H9 (cell line): ENCODE measurements at regions not wholly inside any gene's neighbourhood (a gene's known extent, or its start where the extent isn't known, plus 50 kb on each side); places are given as distances from the start of the nearest gene placed in this dataset.

ENCODE experiments used
- DNase-seq: peaks from one replicate; pipeline ENCODE4 v3.0.0-alpha.2; 2017
- H2AFZ ChIP-seq: one replicate; pipeline ENCODE4 v1.6.1; 2013; ENCODE audit warnings: mild to moderate bottlenecking, low read length, control low read depth, moderate library complexity
- H2AK5ac ChIP-seq: 2 replicates; pipeline ENCODE4 v1.6.1; 2013; ENCODE audit warnings: low read length, control low read depth, mixed read lengths; ENCODE audit not compliant: insufficient read length
- H2BK120ac ChIP-seq: one replicate; pipeline ENCODE4 v1.6.1; 2013; ENCODE audit warnings: low read depth, mild to moderate bottlenecking, low read length, control low read depth, inconsistent platforms; ENCODE audit not compliant: poor library complexity, severe bottlenecking
- H2BK12ac ChIP-seq: 2 replicates; pipeline ENCODE4 v1.6.1; 2013; ENCODE audit warnings: low read length, control low read depth, mixed read lengths, low read depth; ENCODE audit not compliant: insufficient read length
- H2BK15ac ChIP-seq: 2 replicates; pipeline ENCODE4 v1.6.1; 2013; ENCODE audit warnings: low read depth, low read length, control low read depth
- H2BK20ac ChIP-seq: one replicate; pipeline ENCODE4 v1.6.1; 2013; ENCODE audit warnings: low read depth, mild to moderate bottlenecking, low read length, control low read depth, inconsistent platforms; ENCODE audit not compliant: poor library complexity, severe bottlenecking
- H2BK5ac ChIP-seq: 2 replicates; pipeline ENCODE4 v1.6.1; 2013; ENCODE audit warnings: low read length, control low read depth, mixed read lengths; ENCODE audit not compliant: insufficient read length
- H3K14ac ChIP-seq: 2 replicates; pipeline ENCODE4 v1.6.1; 2013; ENCODE audit warnings: low read length, control low read depth; ENCODE audit not compliant: insufficient read depth
- H3K18ac ChIP-seq: 2 replicates; pipeline ENCODE4 v1.6.1; 2013; ENCODE audit warnings: low read depth, mild to moderate bottlenecking, mixed read lengths, low read length, control low read depth; ENCODE audit not compliant: insufficient read length
- H3K23ac ChIP-seq: 2 replicates; pipeline ENCODE4 v1.6.1; 2013; ENCODE audit warnings: low read length, control low read depth, mixed read lengths, low read depth; ENCODE audit not compliant: insufficient read length
- H3K23me2 ChIP-seq: 2 replicates; pipeline ENCODE4 v1.6.1; 2013; ENCODE audit warnings: low read depth, mild to moderate bottlenecking, mixed read lengths, low read length, control low read depth; ENCODE audit not compliant: insufficient read length, poor library complexity, severe bottlenecking
- H3K27ac ChIP-seq: 2 replicates; pipeline ENCODE4 v1.5.1; 2013; ENCODE audit warnings: low read length, control low read depth, mixed read lengths, low read depth; ENCODE audit not compliant: insufficient read length
- H3K27me3 ChIP-seq: 2 replicates; pipeline ENCODE4 v1.6.1; 2013; ENCODE audit warnings: low read length, control low read depth, inconsistent platforms; ENCODE audit not compliant: insufficient read depth
- H3K4ac ChIP-seq: 2 replicates; pipeline ENCODE4 v1.6.1; 2013; ENCODE audit warnings: low read depth, mild to moderate bottlenecking, control low read depth, inconsistent platforms, low read length, moderate library complexity
- H3K4me1 ChIP-seq: 2 replicates; pipeline ENCODE4 v1.6.1; 2013; ENCODE audit warnings: low read length, control low read depth, inconsistent platforms; ENCODE audit not compliant: insufficient read depth
- H3K4me2 ChIP-seq: 2 replicates; pipeline ENCODE4 v1.6.1; 2013; ENCODE audit warnings: low read length, control low read depth, mixed read lengths; ENCODE audit not compliant: insufficient read length, insufficient read depth
- H3K56ac ChIP-seq: 2 replicates; pipeline ENCODE4 v1.6.1; 2013; ENCODE audit warnings: low read depth, mild to moderate bottlenecking, mixed read lengths, low read length, control low read depth; ENCODE audit not compliant: insufficient read length
- H3K79me1 ChIP-seq: 2 replicates; pipeline ENCODE4 v1.6.1; 2013; ENCODE audit warnings: low read depth, mild to moderate bottlenecking, moderate library complexity, low read length, control low read depth, inconsistent platforms; ENCODE audit not compliant: insufficient read depth, poor library complexity, severe bottlenecking
- H3K79me2 ChIP-seq: 2 replicates; pipeline ENCODE4 v1.6.1; 2013; ENCODE audit warnings: low read length, control low read depth, inconsistent platforms; ENCODE audit not compliant: insufficient read depth
- H3K9ac ChIP-seq: 2 replicates; pipeline ENCODE4 v1.6.1; 2013; ENCODE audit warnings: low read length, control low read depth, mixed read lengths; ENCODE audit not compliant: insufficient read length; ENCODE audit errors: extremely low read depth
- H3K9me3 ChIP-seq: one replicate; pipeline ENCODE4 v1.6.1; 2013; ENCODE audit warnings: low read depth, low read length, inconsistent platforms; ENCODE audit not compliant: control insufficient read depth
- H3T11ph ChIP-seq: one replicate; pipeline ENCODE4 v1.6.1; 2013; ENCODE audit warnings: mild to moderate bottlenecking, low read length, control low read depth, inconsistent platforms
- H4K20me1 ChIP-seq: one replicate; pipeline ENCODE4 v1.6.1; 2013; ENCODE audit not compliant: control insufficient read depth, insufficient read length, insufficient read depth
- H4K5ac ChIP-seq: 2 replicates; pipeline ENCODE4 v1.6.1; 2013; ENCODE audit warnings: low read depth, mild to moderate bottlenecking, mixed read lengths, low read length, control low read depth; ENCODE audit not compliant: insufficient read length
- H4K8ac ChIP-seq: replicated peaks from 2 replicates; pipeline ENCODE4 v1.6.1; 2013; ENCODE audit warnings: low read length, control low read depth, mixed read lengths, low read depth; ENCODE audit not compliant: insufficient read length
- H4K91ac ChIP-seq: 2 replicates; pipeline ENCODE4 v1.6.1; 2013; ENCODE audit warnings: low read depth, mild to moderate bottlenecking, moderate library complexity, mixed read lengths, low read length, control low read depth; ENCODE audit not compliant: insufficient read length
- H3K27ac Mint-ChIP-seq, 3 experiments: 2 replicates in 2 of 3; 3 replicates in 1 of 3; pipeline ENCODE4 v1.8.0; 2020 to 2021; ENCODE audit warnings: mixed read lengths in 3 of 3, mild to moderate bottlenecking in 1 of 3, moderate library complexity in 1 of 3
- H3K27me3 Mint-ChIP-seq: 2 replicates; pipeline ENCODE4 v1.8.0; 2021; ENCODE audit warnings: low read depth, mild to moderate bottlenecking, moderate library complexity, mixed read lengths
- H3K36me3 Mint-ChIP-seq, 3 experiments: 2 replicates in 2 of 3; 3 replicates in 1 of 3; pipeline ENCODE4 v1.8.0; 2020 to 2021; ENCODE audit warnings: low read depth in 3 of 3, mixed read lengths in 3 of 3; ENCODE audit not compliant: insufficient read depth in 1 of 3
- H3K4me1 Mint-ChIP-seq, 2 experiments: 2 replicates each; pipeline ENCODE4 v1.8.0; 2020; ENCODE audit warnings: mixed read lengths in 2 of 2
- H3K4me3 Mint-ChIP-seq, 2 experiments: 2 replicates in 1 of 2; 3 replicates in 1 of 2; pipeline ENCODE4 v1.8.0; 2020 to 2021; ENCODE audit warnings: mild to moderate bottlenecking in 2 of 2, mixed read lengths in 2 of 2, moderate library complexity in 1 of 2
- H3K9me3 Mint-ChIP-seq, 2 experiments: 2 replicates in 1 of 2; 3 replicates in 1 of 2; pipeline ENCODE4 v1.8.0; 2020; ENCODE audit warnings: mild to moderate bottlenecking in 2 of 2, mixed read lengths in 2 of 2, moderate library complexity in 1 of 2
- CTCF ChIP-seq: fragments of 200-600 bp; sonication (generic); conservative IDR thresholded peaks from 3 replicates; pipeline ENCODE4 v1.8.0; 2021; ENCODE audit warnings: antibody characterized with exemption, mild to moderate bottlenecking
- WGBS: extraction: QIAGEN DNeasy Blood & Tissue Kit; methylation state at CpG from one replicate; pipeline ENCODE4 v1.1.7; 2013; ENCODE audit warnings: missing lambda C conversion rate, low lambda C conversion rate, mixed read lengths; ENCODE audit not compliant: insufficient read length; ENCODE audit errors: extremely low coverage; 5-methylcytosine and 5-hydroxymethylcytosine counted together

- Histone ChIP-seq H2BK20ac (no peak overlapping the region), H2BK15ac (no peak overlapping the region), H3T11ph (no peak overlapping the region), H3K9ac (no peak overlapping the region), H2BK120ac (no peak overlapping the region), H4K8ac (no peak overlapping the region), H3K18ac (no peak overlapping the region), H3K27me3 (no peaks in the 10 kb centered on the region), H3K4ac (no peak overlapping the region), H3K4me2 (no peak overlapping the region), H3K4me1 (no peaks in the 10 kb centered on the region), H2BK12ac (no peak overlapping the region), H3K14ac (no peak overlapping the region), H4K91ac (no peak overlapping the region), H4K5ac (no peak overlapping the region), H3K23me2 (no peaks in the 10 kb centered on the region), H3K56ac (no peak overlapping the region), H3K79me2 (no peaks in the 10 kb centered on the region), H3K23ac (no peak overlapping the region), H3K9me3 (no peaks in the 10 kb centered on the region), H4K20me1 (no peaks in the 10 kb centered on the region), H2AFZ (no peak overlapping the region), H2AK5ac (no peak overlapping the region), H3K79me1 (no peaks in the 10 kb centered on the region), H3K27ac (no peak overlapping the region), H2BK5ac (no peak overlapping the region)
- H3K4me3 Mint-ChIP-seq = no peak overlapping the region
- DNase-seq = no peak
- WGBS = no CpG with 5 or more reads among the region's 4 CpGs
- H3K27me3 Mint-ChIP-seq = peaks cover 9% of the 10 kb centered on the region
- no peak for TF ChIP-seq CTCF
- peaks cover 0 to 9% of the 10 kb centered on the region in 2 experiments; a peak in 3 of 5 replicates for H3K9me3 Mint-ChIP-seq
- no peak overlapping the region for H3K27ac Mint-ChIP-seq
- peaks cover 0 to 4% (median 0%) of the 10 kb centered on the region in 3 experiments; a peak in 1 of 7 replicates for H3K36me3 Mint-ChIP-seq
- H3K4me1 Mint-ChIP-seq = peaks cover 2 to 5% of the 10 kb centered on the region in 2 experiments; a peak in 3 of 4 replicates
These were observed 138.7 kb downstream of the SALL1 start for GRCh38 chr16:51012396-51012795.
